WI38 (cell line): ENCODE measurements at regions not wholly inside any gene's neighbourhood (a gene's known extent, or its start where the extent isn't known, plus 50 kb on each side); places are given as distances from the start of the nearest gene placed in this dataset.

Experiments
- H3K4me3 ChIP-seq: 2 replicates; pipeline ENCODE4 v1.5.1; 2011; ENCODE audit warnings: low read depth, mild to moderate bottlenecking, control low read depth, low read length
- CTCF ChIP-seq: IDR thresholded peaks from 2 replicates; pipeline ENCODE4 v1.5.1; 2012; ENCODE audit warnings: low read depth, mild to moderate bottlenecking, control low read depth, low read length

- no peak overlapping the region for H3K4me3 ChIP-seq
- TF ChIP-seq CTCF: no peak
These were observed 213.6 kb upstream of the AMIGO2 start for GRCh38 chr12:47293406-47293805.

- no peak for TF ChIP-seq CTCF
These were observed 206.9 kb upstream of the AMIGO2 start for GRCh38 chr12:47286676-47287075.

More at GRCh38 chr12:47286676-47287075, 206.9 kb upstream of the AMIGO2 start:
- no peak overlapping the region for H3K4me3 ChIP-seq
